ENCODE measurements at regions not wholly inside any gene's neighbourhood (a gene's known extent, or its start where the extent isn't known, plus 50 kb on each side); places are given as distances from the start of the nearest gene placed in this dataset.

DNA sequence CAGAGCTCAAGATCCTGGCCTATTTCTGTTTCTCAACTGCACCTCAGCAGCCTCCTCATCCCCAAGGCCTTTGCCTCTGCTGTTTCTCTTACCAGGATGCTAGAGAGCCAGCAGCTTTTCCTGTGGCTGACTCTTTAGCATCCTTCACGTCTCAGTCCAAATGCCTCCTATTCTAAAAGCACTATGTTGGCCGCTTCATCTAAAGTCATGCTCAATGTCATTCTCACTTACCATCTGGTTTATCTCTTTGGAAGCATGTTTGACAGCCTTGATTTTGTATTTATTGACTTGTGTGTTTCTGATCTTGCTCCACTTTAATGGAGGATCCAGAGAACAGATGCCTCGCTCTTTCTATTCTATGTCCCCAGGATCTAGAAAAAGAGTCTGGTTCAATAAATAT is 351.8 kb upstream of the CDH11 start:
- no peaks in the 10 kb centered on the region for H3K9me3 ChIP-seq (ENCODE audit: control insufficient read depth, insufficient read depth, low read length)
- no peak overlapping the region for H3K4me2 ChIP-seq (ENCODE audit: low read length)
- no peaks in the 10 kb centered on the region for H3F3A ChIP-seq (ENCODE audit: control insufficient read depth, insufficient read depth)
- no peaks in the 10 kb centered on the region for H3K79me2 ChIP-seq (ENCODE audit: control insufficient read depth, low read length)
- no peaks in the 10 kb centered on the region for H3K27me3 ChIP-seq (ENCODE audit: control insufficient read depth, low read length)
- H3K4me1 ChIP-seq (ENCODE audit: control insufficient read depth, low read length): no peaks in the 10 kb centered on the region
- no peaks in the 10 kb centered on the region for H4K20me1 ChIP-seq (ENCODE audit: control insufficient read depth, insufficient read depth, low read depth, low read length)
- H3K9me2 ChIP-seq (replicated peaks; ENCODE audit: control insufficient read depth, low read length): no peaks in the 10 kb centered on the region
- no peak overlapping the region for H3K27ac ChIP-seq (ENCODE audit: low read depth, low read length)
- H3K4me3 ChIP-seq (ENCODE audit: low read length): no peak overlapping the region
- TF ChIP-seq, protein P1, sequence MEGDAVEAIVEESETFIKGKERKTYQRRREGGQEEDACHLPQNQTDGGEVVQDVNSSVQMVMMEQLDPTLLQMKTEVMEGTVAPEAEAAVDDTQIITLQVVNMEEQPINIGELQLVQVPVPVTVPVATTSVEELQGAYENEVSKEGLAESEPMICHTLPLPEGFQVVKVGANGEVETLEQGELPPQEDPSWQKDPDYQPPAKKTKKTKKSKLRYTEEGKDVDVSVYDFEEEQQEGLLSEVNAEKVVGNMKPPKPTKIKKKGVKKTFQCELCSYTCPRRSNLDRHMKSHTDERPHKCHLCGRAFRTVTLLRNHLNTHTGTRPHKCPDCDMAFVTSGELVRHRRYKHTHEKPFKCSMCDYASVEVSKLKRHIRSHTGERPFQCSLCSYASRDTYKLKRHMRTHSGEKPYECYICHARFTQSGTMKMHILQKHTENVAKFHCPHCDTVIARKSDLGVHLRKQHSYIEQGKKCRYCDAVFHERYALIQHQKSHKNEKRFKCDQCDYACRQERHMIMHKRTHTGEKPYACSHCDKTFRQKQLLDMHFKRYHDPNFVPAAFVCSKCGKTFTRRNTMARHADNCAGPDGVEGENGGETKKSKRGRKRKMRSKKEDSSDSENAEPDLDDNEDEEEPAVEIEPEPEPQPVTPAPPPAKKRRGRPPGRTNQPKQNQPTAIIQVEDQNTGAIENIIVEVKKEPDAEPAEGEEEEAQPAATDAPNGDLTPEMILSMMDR (IDR thresholded peaks at IDR 0.05; ENCODE audit: low read depth, low read length, poor library complexity, severe bottlenecking): no peak
- TF ChIP-seq EZH2phosphoT487 (IDR thresholded peaks at IDR 0.05; ENCODE audit: borderline replicate concordance, low read length): no peak
- no peaks in the 10 kb centered on the region for H3K36me3 ChIP-seq (ENCODE audit: control insufficient read depth, low read length)

- H3K9me3 ChIP-seq (ENCODE audit: control insufficient read depth, insufficient read depth, low read length): no peaks in the 10 kb centered on the region
- H3K36me3 ChIP-seq (ENCODE audit: control insufficient read depth, low read length): no peaks in the 10 kb centered on the region
- peaks cover 5% of the 10 kb centered on the region; the same call in 1 of the 2 replicates for H3F3A ChIP-seq (ENCODE audit: control insufficient read depth, insufficient read depth)
- H3K27me3 ChIP-seq (ENCODE audit: control insufficient read depth, low read length): no peaks in the 10 kb centered on the region
- H3K79me2 ChIP-seq (ENCODE audit: control insufficient read depth, low read length): no peaks in the 10 kb centered on the region
- H3K4me3 ChIP-seq (ENCODE audit: low read length): no peak overlapping the region
- no peak overlapping the region for H3K4me2 ChIP-seq (ENCODE audit: low read length)
- H3K9me2 ChIP-seq (replicated peaks; ENCODE audit: control insufficient read depth, low read length): no peaks in the 10 kb centered on the region
- no peak overlapping the region for H3K27ac ChIP-seq (ENCODE audit: low read depth, low read length)
- TF ChIP-seq EZH2phosphoT487 (IDR thresholded peaks at IDR 0.05; ENCODE audit: borderline replicate concordance, low read length): no peak
- TF ChIP-seq, protein P1 (IDR thresholded peaks at IDR 0.05; ENCODE audit: low read depth, low read length, poor library complexity, severe bottlenecking): no peak
- H3K4me1 ChIP-seq (ENCODE audit: control insufficient read depth, low read length): no peaks in the 10 kb centered on the region
- H4K20me1 ChIP-seq (ENCODE audit: control insufficient read depth, insufficient read depth, low read depth, low read length): no peaks in the 10 kb centered on the region
Observed at GRCh38 chr16:65469116-65469515, 347.3 kb upstream of the CDH11 start.

DNA sequence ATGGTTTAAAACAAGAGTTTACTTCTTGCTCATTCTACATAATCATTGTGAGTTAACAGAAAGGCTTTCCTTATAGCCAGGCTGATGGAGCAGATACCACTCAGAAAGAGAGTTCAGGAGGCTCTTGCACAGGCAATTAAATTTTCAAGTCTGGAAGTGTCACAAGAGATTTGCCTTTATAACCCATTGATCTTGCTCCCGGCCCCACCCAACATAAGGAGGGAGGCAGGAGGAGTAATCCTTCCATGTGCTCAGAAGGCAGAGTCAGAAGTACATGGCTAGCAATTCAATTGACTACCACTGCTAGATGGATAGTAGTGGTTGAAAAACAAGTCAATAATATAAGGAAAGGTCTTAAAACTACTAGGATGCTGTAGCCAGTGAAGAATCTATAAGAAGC is 346.3 kb upstream of the CDH11 start:
- peaks cover 5% of the 10 kb centered on the region; the same call in 1 of the 2 replicates for H3F3A ChIP-seq (ENCODE audit: control insufficient read depth, insufficient read depth)
- no peaks in the 10 kb centered on the region for H4K20me1 ChIP-seq (ENCODE audit: control insufficient read depth, insufficient read depth, low read depth, low read length)

More for the DNA sequence above, 346.3 kb upstream of the CDH11 start:
- H3K4me3 ChIP-seq (ENCODE audit: low read length): no peak overlapping the region
- H3K9me2 ChIP-seq (replicated peaks; ENCODE audit: control insufficient read depth, low read length): no peaks in the 10 kb centered on the region
- no peaks in the 10 kb centered on the region for H3K79me2 ChIP-seq (ENCODE audit: control insufficient read depth, low read length)
- TF ChIP-seq, protein P1 (IDR thresholded peaks at IDR 0.05; ENCODE audit: low read depth, low read length, poor library complexity, severe bottlenecking): no peak
- no peak for TF ChIP-seq EZH2phosphoT487 (IDR thresholded peaks at IDR 0.05; ENCODE audit: borderline replicate concordance, low read length)
- no peak overlapping the region for H3K4me2 ChIP-seq (ENCODE audit: low read length)
- no peaks in the 10 kb centered on the region; the same call in 1 of the 2 replicates for H3K9me3 ChIP-seq (ENCODE audit: control insufficient read depth, insufficient read depth, low read length)
- no peaks in the 10 kb centered on the region for H3K27me3 ChIP-seq (ENCODE audit: control insufficient read depth, low read length)
- H3K4me1 ChIP-seq (ENCODE audit: control insufficient read depth, low read length): no peaks in the 10 kb centered on the region
- no peaks in the 10 kb centered on the region for H3K36me3 ChIP-seq (ENCODE audit: control insufficient read depth, low read length)
- no peak overlapping the region for H3K27ac ChIP-seq (ENCODE audit: low read depth, low read length)

Measured in DOHH2 (cell line).